Endothelial cell of umbilical vein (primary cell): ENCODE measurements at regions not wholly inside any gene's neighbourhood (a gene's known extent, or its start where the extent isn't known, plus 50 kb on each side); places are given as distances from the start of the nearest gene placed in this dataset.

Experiments used
- BruUV-seq: library from RNA; stranded (reverse); fragments of 400-500 nt; replicated peaks from 2 replicates; lab custom pipeline; 2021; lab: Mats Ljungman, UMichigan
- CTCF ChIA-PET: fragments of 300-600, 350-600 bp; sonication (Branson Sonifier 250); formaldehyde crosslinking; loops from one replicate; lab custom pipeline; 2021; ENCODE audit warnings: antibody characterized with exemption, inconsistent platforms; lab: Charles Lee
- POLR2A ChIA-PET: fragments of 300-600, 350-600 bp; sonication (Branson Sonifier 250); formaldehyde crosslinking; loops from one replicate; lab custom pipeline; 2021; ENCODE audit warnings: antibody characterized with exemption, inconsistent platforms; lab: Charles Lee
- DNase-seq: peaks from one replicate; pipeline ENCODE4 v3.0.0-alpha.2; 2011; ENCODE audit warnings: low read depth, low spot score
- FAIRE-seq: peaks from 2 replicates; lab custom pipeline; 2011; peaks lifted over from hg19 to GRCh38; lab: Jason Lieb, UNC
- H2AFZ ChIP-seq: 2 replicates; pipeline ENCODE4 v1.6.0; 2012; ENCODE audit warnings: low read depth, low read length, control low read depth, inconsistent platforms
- H3K27ac ChIP-seq: 2 replicates; pipeline ENCODE4 v1.5.1; 2011; ENCODE audit warnings: low read depth, mild to moderate bottlenecking, control low read depth, low read length, moderate library complexity; ENCODE audit not compliant: insufficient read depth
- H3K27me3 ChIP-seq, 2 experiments: 2 replicates each; pipeline versions ENCODE4 v1.6.0 to v1.6.1; 2011; ENCODE audit warnings: low read length in 2 of 2, mixed read lengths in 1 of 2; ENCODE audit not compliant: control insufficient read depth in 2 of 2, insufficient read depth in 2 of 2
- H3K36me3 ChIP-seq, 2 experiments: 2 replicates in 1 of 2; 3 replicates in 1 of 2; pipeline ENCODE4 v1.5.1; 2011; ENCODE audit warnings: low read length in 2 of 2, mild to moderate bottlenecking in 1 of 2, moderate library complexity in 1 of 2; ENCODE audit not compliant: control insufficient read depth in 2 of 2, insufficient read depth in 2 of 2; ENCODE audit errors: extremely low read depth in 1 of 2
- H3K4me1 ChIP-seq: 3 replicates; pipeline ENCODE4 v1.5.1; 2011; ENCODE audit warnings: mild to moderate bottlenecking, low read length; ENCODE audit not compliant: control insufficient read depth, insufficient read depth; ENCODE audit errors: extremely low read depth
- H3K4me2 ChIP-seq: 2 replicates; pipeline ENCODE4 v1.6.1; 2011; ENCODE audit warnings: low read length, control low read depth, mixed read lengths; ENCODE audit not compliant: insufficient read depth
- H3K4me3 ChIP-seq, 3 experiments: fragments of 200-600 bp in 1 of 3; sonication (generic), shearing (Covaris generic) in 1 of 3; replicated peaks in 1 of 3; 2 replicates each; pipeline ENCODE4 v1.5.1; 2011 to 2016; ENCODE audit warnings: control low read depth in 3 of 3, low read length in 3 of 3, mild to moderate bottlenecking in 2 of 3, inconsistent platforms in 1 of 3, low read depth in 1 of 3, moderate library complexity in 1 of 3; ENCODE audit not compliant: insufficient read depth in 1 of 3
- H3K79me2 ChIP-seq: 2 replicates; pipeline ENCODE4 v1.6.0; 2012; ENCODE audit warnings: low read length, inconsistent platforms; ENCODE audit not compliant: control insufficient read depth, insufficient read depth
- H3K9ac ChIP-seq: replicated peaks from 2 replicates; pipeline ENCODE3; 2011; ENCODE audit warnings: low read length, control low read depth; ENCODE audit not compliant: insufficient read depth; ENCODE audit errors: extremely low read depth
- H3K9me1 ChIP-seq: replicated peaks from 3 replicates; pipeline ENCODE4 v1.6.0; 2011; ENCODE audit warnings: mild to moderate bottlenecking, low read length; ENCODE audit not compliant: control insufficient read depth, insufficient read depth; ENCODE audit errors: extremely low read depth
- H3K9me3 ChIP-seq: replicated peaks from 2 replicates; pipeline ENCODE4 v1.5.1; 2012; ENCODE audit warnings: low read length, inconsistent platforms; ENCODE audit not compliant: control insufficient read depth, insufficient read depth
- H4K20me1 ChIP-seq: replicated peaks from 2 replicates; pipeline ENCODE3; 2011; ENCODE audit warnings: mild to moderate bottlenecking, low read length; ENCODE audit not compliant: control insufficient read depth, insufficient read depth; ENCODE audit errors: extremely low read depth
- EZH2 ChIP-seq: IDR thresholded peaks from 2 replicates; pipeline ENCODE4 v1.6.1; 2012; ENCODE audit warnings: borderline replicate concordance, low read depth, mild to moderate bottlenecking, moderate library complexity, low read length, inconsistent platforms; ENCODE audit not compliant: severe bottlenecking
- FOS ChIP-seq: IDR thresholded peaks from 2 replicates; pipeline ENCODE4 v1.6.1; 2011; ENCODE audit warnings: mild to moderate bottlenecking, low read length, moderate library complexity, borderline replicate concordance; ENCODE audit not compliant: insufficient read depth
- GATA2 ChIP-seq: IDR thresholded peaks from 2 replicates; pipeline ENCODE4 v1.7.0; 2011; ENCODE audit warnings: low read depth, mild to moderate bottlenecking, moderate library complexity, mixed read lengths, low read length; ENCODE audit not compliant: insufficient read length, insufficient read depth
- JUN ChIP-seq: IDR thresholded peaks from 2 replicates; pipeline ENCODE4 v1.6.1; 2011; ENCODE audit warnings: borderline replicate concordance, low read depth; ENCODE audit not compliant: insufficient read length, insufficient read depth
- MYC ChIP-seq: IDR thresholded peaks from one replicate; pipeline ENCODE4 v1.6.1; 2011; ENCODE audit warnings: mild to moderate bottlenecking, low read depth, low read length
- POLR2A ChIP-seq: IDR thresholded peaks from 2 replicates; pipeline ENCODE4 v1.6.1; 2012; ENCODE audit warnings: low read depth, mild to moderate bottlenecking, control low read depth, low read length
- POLR2AphosphoS5 ChIP-seq: IDR thresholded peaks from 2 replicates; pipeline ENCODE4 v1.6.1; 2012; ENCODE audit warnings: low read depth, mild to moderate bottlenecking, control low read depth, low read length, moderate library complexity; ENCODE audit not compliant: insufficient read depth
- dilution Hi-C: fragments of 300-500 bp; cut with MboI; formaldehyde crosslinking; loops from one replicate; pipeline ENCODE4 v1.15.0; 2019; ENCODE audit warnings: low sequenced_read_pairs; ENCODE audit not compliant: extremely low pct_ligation_motif_present
- intact Hi-C: fragments of 100-400 bp; cut with micrococcal nuclease; formaldehyde crosslinking; loops from one replicate; pipeline ENCODE4 v1.10.0; 2022
- TF ChIP-seq, protein P1 (sequence below): IDR thresholded peaks from 2 replicates; pipeline ENCODE4 v1.6.1; 2011; ENCODE audit not compliant: insufficient read depth, insufficient read length
- TF ChIP-seq, protein P2 (sequence below), 2 donors: IDR thresholded peaks; 1 replicate in 1 of 2; 2 replicates in 1 of 2; pipeline ENCODE4 v1.5.1; 2011; ENCODE audit warnings: low read length in 2 of 2, mild to moderate bottlenecking in 2 of 2, moderate library complexity in 2 of 2, control low read depth in 1 of 2, inconsistent platforms in 1 of 2, low read depth in 1 of 2; ENCODE audit not compliant: insufficient read depth in 1 of 2; ENCODE audit errors: extremely low read depth in 1 of 2

DNA sequence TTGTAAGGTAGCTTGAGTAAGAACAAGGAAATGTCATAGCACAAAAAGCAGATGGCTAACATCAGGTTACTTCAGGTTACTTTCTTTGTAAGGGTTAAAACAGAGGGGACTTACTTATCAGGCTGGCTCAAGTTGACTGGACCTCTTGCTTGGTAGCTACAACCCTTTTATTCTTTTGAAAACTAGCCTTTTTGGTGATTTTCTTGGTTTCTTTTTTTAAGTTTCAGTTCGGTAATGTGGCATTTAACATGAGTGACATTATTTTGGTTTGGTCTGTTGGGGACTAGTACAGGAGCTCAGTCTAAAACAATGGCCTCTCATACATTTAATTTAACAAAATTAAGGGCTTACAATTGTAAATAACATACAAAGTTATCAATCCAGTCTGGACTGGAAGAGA lies 621.4 kb downstream of the OTOL1 start:
- no peaks in the 10 kb centered on the region for H3K36me3 ChIP-seq
- no peaks in the 10 kb centered on the region for H4K20me1 ChIP-seq
- H3K4me3 ChIP-seq = no peak overlapping the region
- TF ChIP-seq, protein P1, sequence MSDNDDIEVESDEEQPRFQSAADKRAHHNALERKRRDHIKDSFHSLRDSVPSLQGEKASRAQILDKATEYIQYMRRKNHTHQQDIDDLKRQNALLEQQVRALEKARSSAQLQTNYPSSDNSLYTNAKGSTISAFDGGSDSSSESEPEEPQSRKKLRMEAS = no peak
- TF ChIP-seq EZH2 (no peak), FOS (no peak), MYC (no peak), POLR2A (no peak), POLR2AphosphoS5 (no peak), JUN (no peak), GATA2 (no peak)
- TF ChIP-seq, protein P2, sequence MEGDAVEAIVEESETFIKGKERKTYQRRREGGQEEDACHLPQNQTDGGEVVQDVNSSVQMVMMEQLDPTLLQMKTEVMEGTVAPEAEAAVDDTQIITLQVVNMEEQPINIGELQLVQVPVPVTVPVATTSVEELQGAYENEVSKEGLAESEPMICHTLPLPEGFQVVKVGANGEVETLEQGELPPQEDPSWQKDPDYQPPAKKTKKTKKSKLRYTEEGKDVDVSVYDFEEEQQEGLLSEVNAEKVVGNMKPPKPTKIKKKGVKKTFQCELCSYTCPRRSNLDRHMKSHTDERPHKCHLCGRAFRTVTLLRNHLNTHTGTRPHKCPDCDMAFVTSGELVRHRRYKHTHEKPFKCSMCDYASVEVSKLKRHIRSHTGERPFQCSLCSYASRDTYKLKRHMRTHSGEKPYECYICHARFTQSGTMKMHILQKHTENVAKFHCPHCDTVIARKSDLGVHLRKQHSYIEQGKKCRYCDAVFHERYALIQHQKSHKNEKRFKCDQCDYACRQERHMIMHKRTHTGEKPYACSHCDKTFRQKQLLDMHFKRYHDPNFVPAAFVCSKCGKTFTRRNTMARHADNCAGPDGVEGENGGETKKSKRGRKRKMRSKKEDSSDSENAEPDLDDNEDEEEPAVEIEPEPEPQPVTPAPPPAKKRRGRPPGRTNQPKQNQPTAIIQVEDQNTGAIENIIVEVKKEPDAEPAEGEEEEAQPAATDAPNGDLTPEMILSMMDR (IDR thresholded peaks at IDR 0.05; ENCODE audit: extremely low read depth in 1 of 2, insufficient read depth in 1 of 2, low read depth in 1 of 2, low read length in 2 of 2) = no peak
- no peaks in the 10 kb centered on the region for H3K9me3 ChIP-seq
- DNase-seq = no peak
- H3K4me1 ChIP-seq = no peaks in the 10 kb centered on the region
- no TSS peak for BruUV-seq
- no peak for FAIRE-seq
- no peak overlapping the region for H3K4me2 ChIP-seq
- no peaks in the 10 kb centered on the region for H3K27me3 ChIP-seq
- no peaks in the 10 kb centered on the region for H3K79me2 ChIP-seq
- ChIA-PET CTCF (no interaction called here), POLR2A (no interaction called here)
- no peak overlapping the region for H3K27ac ChIP-seq
- no peak overlapping the region for H3K9ac ChIP-seq
- H2AFZ ChIP-seq = no peak overlapping the region
- H3K9me1 ChIP-seq = no peaks in the 10 kb centered on the region
- intact Hi-C loops = no loop called here
- dilution Hi-C loops = no loop called here
